ENCODE measurements at regions not wholly inside any gene's neighbourhood (a gene's known extent, or its start where the extent isn't known, plus 50 kb on each side); places are given as distances from the start of the nearest gene placed in this dataset.
"Not testable (repeated sequence)": the region's sequence is repeated elsewhere in the genome, so short reads cannot be mapped to it uniquely, and the experiment has no call there.

DNA sequence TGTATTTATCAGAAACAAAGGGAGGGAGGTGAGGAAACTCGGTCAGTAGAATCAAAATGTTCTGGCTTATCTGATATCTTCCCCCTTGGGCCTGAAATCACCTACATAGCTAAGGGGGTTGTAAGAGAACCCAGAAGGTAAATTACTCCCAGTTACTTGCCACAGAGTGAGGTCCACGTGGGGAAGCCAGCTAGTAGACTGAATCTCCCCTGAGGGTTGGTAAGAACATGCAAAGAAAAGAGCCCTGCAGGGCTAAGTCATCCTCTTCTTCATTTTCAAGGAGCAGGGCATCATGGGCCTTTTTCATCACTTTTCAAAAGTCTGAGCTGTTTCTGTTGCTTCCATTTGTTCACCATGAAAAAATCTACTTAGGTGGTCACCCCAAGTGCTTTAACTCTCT lies 115.4 kb downstream of the QRSL1 start:
- H3K36me3 Mint-ChIP-seq (ENCODE audit: insufficient read depth, unreplicated experiment) = no peaks in the 10 kb centered on the region
- H3K27me3 Mint-ChIP-seq (ENCODE audit: insufficient read depth, unreplicated experiment) = no peaks in the 10 kb centered on the region
- intact Hi-C loops (cut with micrococcal nuclease; ENCODE audit: unreplicated experiment) = no loop called here
- POLR2A ChIA-PET = no interaction called here
- no peaks in the 10 kb centered on the region for H3K9me3 ChIP-seq
- no peaks in the 10 kb centered on the region for H3K27me3 ChIP-seq (replicated peaks; ENCODE audit: control insufficient read depth, insufficient read depth, low read length)
- DNase-seq = no peak
- no TSS peak for BruUV-seq (replicated peaks)
- no peak overlapping the region for H3K27ac Mint-ChIP-seq (ENCODE audit: unreplicated experiment)
- CTCF ChIA-PET = no interaction called here
- H3K4me1 ChIP-seq = peaks cover 7% of the 10 kb centered on the region
- H3K4me1 Mint-ChIP-seq (ENCODE audit: low read depth, unreplicated experiment) = peaks cover 17% of the 10 kb centered on the region
- TF ChIP-seq, protein P1, sequence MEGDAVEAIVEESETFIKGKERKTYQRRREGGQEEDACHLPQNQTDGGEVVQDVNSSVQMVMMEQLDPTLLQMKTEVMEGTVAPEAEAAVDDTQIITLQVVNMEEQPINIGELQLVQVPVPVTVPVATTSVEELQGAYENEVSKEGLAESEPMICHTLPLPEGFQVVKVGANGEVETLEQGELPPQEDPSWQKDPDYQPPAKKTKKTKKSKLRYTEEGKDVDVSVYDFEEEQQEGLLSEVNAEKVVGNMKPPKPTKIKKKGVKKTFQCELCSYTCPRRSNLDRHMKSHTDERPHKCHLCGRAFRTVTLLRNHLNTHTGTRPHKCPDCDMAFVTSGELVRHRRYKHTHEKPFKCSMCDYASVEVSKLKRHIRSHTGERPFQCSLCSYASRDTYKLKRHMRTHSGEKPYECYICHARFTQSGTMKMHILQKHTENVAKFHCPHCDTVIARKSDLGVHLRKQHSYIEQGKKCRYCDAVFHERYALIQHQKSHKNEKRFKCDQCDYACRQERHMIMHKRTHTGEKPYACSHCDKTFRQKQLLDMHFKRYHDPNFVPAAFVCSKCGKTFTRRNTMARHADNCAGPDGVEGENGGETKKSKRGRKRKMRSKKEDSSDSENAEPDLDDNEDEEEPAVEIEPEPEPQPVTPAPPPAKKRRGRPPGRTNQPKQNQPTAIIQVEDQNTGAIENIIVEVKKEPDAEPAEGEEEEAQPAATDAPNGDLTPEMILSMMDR (IDR thresholded peaks at IDR 0.05; ENCODE audit: insufficient read depth in 1 of 2, low read depth in 1 of 2, low read length in 1 of 2, severe bottlenecking in 1 of 2, unreplicated experiment in 1 of 2) = no peak
- no peaks in the 10 kb centered on the region for H3K36me3 ChIP-seq (ENCODE audit: control insufficient read depth, insufficient read depth, low read length)
- no peak overlapping the region for H3K4me3 ChIP-seq (ENCODE audit: low read depth, low read length)
- H3K9me3 Mint-ChIP-seq (ENCODE audit: unreplicated experiment) = peaks cover 12% of the 10 kb centered on the region
- H3K4me3 Mint-ChIP-seq (ENCODE audit: unreplicated experiment) = no peak overlapping the region

DNA sequence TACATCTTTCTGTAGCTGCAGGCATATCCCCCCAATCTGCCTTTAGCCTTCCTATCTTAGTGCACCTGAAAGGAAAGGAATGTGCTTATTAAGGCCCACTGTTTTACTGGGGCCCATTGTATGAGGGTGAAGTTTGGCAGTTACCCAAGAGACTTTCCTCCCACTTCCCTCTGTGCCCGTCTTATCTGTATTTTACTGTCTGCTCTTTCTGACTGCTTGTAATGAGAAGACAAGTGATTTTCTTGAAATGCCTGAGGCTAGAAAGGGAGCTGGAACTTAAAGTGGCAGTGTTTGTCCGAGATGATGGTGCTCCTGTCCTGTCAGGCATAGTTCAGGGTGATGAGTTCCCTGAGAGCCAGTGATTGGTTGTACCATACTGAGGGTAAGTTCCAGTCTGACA lies 114.7 kb downstream of the QRSL1 start:
- H3K27ac Mint-ChIP-seq (ENCODE audit: unreplicated experiment); H3K9me3 ChIP-seq; H3K27me3 Mint-ChIP-seq (ENCODE audit: insufficient read depth, unreplicated experiment); H3K4me3 Mint-ChIP-seq (ENCODE audit: unreplicated experiment); H3K4me1 ChIP-seq; CTCF ChIA-PET; H3K36me3 Mint-ChIP-seq (ENCODE audit: insufficient read depth, unreplicated experiment); H3K4me3 ChIP-seq (ENCODE audit: low read depth, low read length); DNase-seq; H3K36me3 ChIP-seq (ENCODE audit: control insufficient read depth, insufficient read depth, low read length); H3K27me3 ChIP-seq (replicated peaks; ENCODE audit: control insufficient read depth, insufficient read depth, low read length); POLR2A ChIA-PET; BruUV-seq (replicated peaks); intact Hi-C loops (cut with micrococcal nuclease; ENCODE audit: unreplicated experiment): not testable (repeated sequence)
- peaks cover 16% of the 10 kb centered on the region for H3K9me3 Mint-ChIP-seq (ENCODE audit: unreplicated experiment)
- H3K4me1 Mint-ChIP-seq (ENCODE audit: low read depth, unreplicated experiment) = peaks cover 15% of the 10 kb centered on the region

DNA sequence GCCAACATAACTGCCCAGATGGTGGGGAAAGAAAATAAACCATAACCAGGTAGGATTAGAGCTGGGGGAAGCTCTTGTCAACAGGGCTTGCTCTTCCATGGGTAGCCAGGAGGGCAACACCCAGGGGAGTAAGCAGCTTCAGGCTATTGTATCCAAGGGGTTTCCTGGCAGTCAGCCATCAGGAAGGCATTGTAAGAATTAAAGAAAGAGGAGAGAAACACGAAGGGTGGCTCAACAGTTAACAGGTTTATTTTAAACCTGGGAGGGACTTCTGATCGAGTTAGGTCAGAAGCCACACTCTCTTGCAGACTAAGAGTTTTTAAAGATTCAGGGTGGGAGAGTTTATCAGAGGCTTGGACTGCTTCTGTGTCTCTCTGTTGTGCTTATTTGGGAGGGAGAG lies 114.2 kb downstream of the QRSL1 start:
- no peaks in the 10 kb centered on the region for H3K36me3 Mint-ChIP-seq (ENCODE audit: insufficient read depth, unreplicated experiment)
- BruUV-seq (replicated peaks) = no TSS peak
- H3K4me1 Mint-ChIP-seq (ENCODE audit: low read depth, unreplicated experiment) = peaks cover 14% of the 10 kb centered on the region
- H3K27me3 Mint-ChIP-seq (ENCODE audit: insufficient read depth, unreplicated experiment) = no peaks in the 10 kb centered on the region
- Histone ChIP-seq H3K9me3 (no peaks in the 10 kb centered on the region), H3K27me3 (replicated peaks; ENCODE audit: control insufficient read depth, insufficient read depth, low read length) (no peaks in the 10 kb centered on the region), H3K36me3 (ENCODE audit: control insufficient read depth, insufficient read depth, low read length) (no peaks in the 10 kb centered on the region), H3K4me1 (peaks cover 3% of the 10 kb centered on the region), H3K4me3 (ENCODE audit: low read depth, low read length) (no peak overlapping the region)
- no peak for DNase-seq
- H3K27ac Mint-ChIP-seq (ENCODE audit: unreplicated experiment) = no peak overlapping the region
- CTCF ChIA-PET = no interaction called here
- POLR2A ChIA-PET = no interaction called here
- TF ChIP-seq, protein P1 (IDR thresholded peaks at IDR 0.05; ENCODE audit: insufficient read depth in 1 of 2, low read depth in 1 of 2, low read length in 1 of 2, severe bottlenecking in 1 of 2, unreplicated experiment in 1 of 2) = no peak
- intact Hi-C loops (cut with micrococcal nuclease; ENCODE audit: unreplicated experiment) = no loop called here
- peaks cover 20% of the 10 kb centered on the region for H3K9me3 Mint-ChIP-seq (ENCODE audit: unreplicated experiment)
- H3K4me3 Mint-ChIP-seq (ENCODE audit: unreplicated experiment) = no peak overlapping the region

DNA sequence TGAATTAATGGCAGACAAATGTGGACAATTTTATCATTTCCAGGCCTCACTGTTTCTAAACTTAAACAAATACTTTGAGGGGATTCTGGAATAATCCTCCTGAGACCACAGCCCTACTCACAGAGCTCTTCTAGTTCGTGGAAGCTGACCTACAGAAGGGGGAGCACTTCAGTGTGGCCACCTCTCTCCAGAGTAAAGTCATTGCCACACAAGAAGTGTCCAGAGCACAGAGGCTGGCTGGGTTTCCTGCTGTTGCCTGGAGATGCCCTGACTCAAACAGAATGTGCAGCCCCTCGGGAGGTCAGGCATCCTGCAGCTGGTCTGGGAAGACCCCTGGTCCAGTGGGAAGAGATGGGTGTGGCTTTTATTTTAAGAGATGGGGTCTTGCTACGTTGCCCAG lies 110.9 kb downstream of the QRSL1 start:
- no peaks in the 10 kb centered on the region for H3K36me3 ChIP-seq (ENCODE audit: control insufficient read depth, insufficient read depth, low read length)
- Mint-ChIP-seq H3K9me3 (ENCODE audit: unreplicated experiment) (peaks cover 21% of the 10 kb centered on the region), H3K4me3 (ENCODE audit: unreplicated experiment) (no peak overlapping the region), H3K36me3 (ENCODE audit: insufficient read depth, unreplicated experiment) (no peaks in the 10 kb centered on the region), H3K27me3 (ENCODE audit: insufficient read depth, unreplicated experiment) (no peaks in the 10 kb centered on the region), H3K27ac (ENCODE audit: unreplicated experiment) (no peak overlapping the region), H3K4me1 (ENCODE audit: low read depth, unreplicated experiment) (peaks cover 8% of the 10 kb centered on the region)
- H3K27me3 ChIP-seq (replicated peaks; ENCODE audit: control insufficient read depth, insufficient read depth, low read length) = no peaks in the 10 kb centered on the region
- POLR2A ChIA-PET = no interaction called here
- H3K4me1 ChIP-seq = no peaks in the 10 kb centered on the region
- H3K4me3 ChIP-seq (ENCODE audit: low read depth, low read length) = no peak overlapping the region
- TF ChIP-seq, protein P1 (IDR thresholded peaks at IDR 0.05; ENCODE audit: insufficient read depth in 1 of 2, low read depth in 1 of 2, low read length in 1 of 2, severe bottlenecking in 1 of 2, unreplicated experiment in 1 of 2) = no peak
- H3K9me3 ChIP-seq = 0 out of 2 replicates have a peak, but pooled peaks cover 2% of the 10 kb centered on the region
- no TSS peak for BruUV-seq (replicated peaks)
- DNase-seq = no peak
- intact Hi-C loops (cut with micrococcal nuclease; ENCODE audit: unreplicated experiment) = no loop called here
- CTCF ChIA-PET = no interaction called here

Measured in Caco-2 (cell line).